GM19043 (cell line): ENCODE measurements at regions not wholly inside any gene's neighbourhood (a gene's known extent, or its start where the extent isn't known, plus 50 kb on each side); places are given as distances from the start of the nearest gene placed in this dataset.
"Not testable (repeated sequence)": the region's sequence is repeated elsewhere in the genome, so short reads cannot be mapped to it uniquely, and the experiment has no call there.

Experiments used
- ATAC-seq: cut with Tn5 transposase; IDR thresholded peaks from one replicate; pipeline ENCODE4 v1.9.1; 2021; ENCODE audit warnings: low read depth; ENCODE audit not compliant: unreplicated experiment

DNA sequence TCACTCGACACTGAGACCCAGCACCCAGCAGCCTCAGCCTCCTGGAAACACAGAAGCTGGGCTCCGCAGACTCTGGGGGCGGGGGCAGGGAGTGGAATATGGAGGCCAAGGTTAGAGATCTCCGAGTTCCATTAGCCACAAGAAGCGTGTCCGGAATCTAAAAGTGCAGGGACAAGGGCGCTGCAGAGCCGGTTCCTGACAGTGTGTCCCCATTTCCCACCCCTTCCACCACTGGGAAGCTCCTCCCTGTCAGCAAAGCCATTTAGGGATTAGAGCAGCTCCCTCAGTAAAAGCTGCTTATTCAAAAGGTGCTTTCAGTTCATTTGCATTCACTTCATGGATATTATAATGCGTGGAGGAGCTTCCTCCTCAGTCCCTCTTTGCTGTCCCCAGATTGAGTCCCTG, 74.1 kb upstream of the HSPA9 start:
- no peak for ATAC-seq

DNA sequence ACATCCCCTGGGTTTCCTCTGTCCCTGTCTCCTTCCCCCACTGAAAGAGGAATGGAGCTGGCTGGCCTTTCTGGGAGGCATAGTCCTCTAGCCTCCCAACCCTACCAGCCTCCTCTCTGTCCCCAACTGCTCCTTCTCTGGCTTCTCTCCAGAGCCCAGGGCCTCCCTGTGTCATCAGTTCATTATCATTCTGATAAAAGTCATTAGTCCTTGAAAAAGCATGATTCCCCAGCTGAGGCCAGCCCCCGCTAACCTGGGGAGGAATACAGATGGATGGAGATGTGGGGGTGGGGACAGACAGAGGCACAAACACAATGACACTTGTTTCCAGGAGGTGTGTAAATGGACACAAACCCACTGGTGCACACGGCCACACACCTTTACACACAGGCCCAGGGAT, 73.6 kb upstream of the HSPA9 start:
- ATAC-seq, result no peak

- ATAC-seq, result no peak
These were observed 72.7 kb upstream of the HSPA9 start for GRCh38 chr5:138647794-138648410.

DNA sequence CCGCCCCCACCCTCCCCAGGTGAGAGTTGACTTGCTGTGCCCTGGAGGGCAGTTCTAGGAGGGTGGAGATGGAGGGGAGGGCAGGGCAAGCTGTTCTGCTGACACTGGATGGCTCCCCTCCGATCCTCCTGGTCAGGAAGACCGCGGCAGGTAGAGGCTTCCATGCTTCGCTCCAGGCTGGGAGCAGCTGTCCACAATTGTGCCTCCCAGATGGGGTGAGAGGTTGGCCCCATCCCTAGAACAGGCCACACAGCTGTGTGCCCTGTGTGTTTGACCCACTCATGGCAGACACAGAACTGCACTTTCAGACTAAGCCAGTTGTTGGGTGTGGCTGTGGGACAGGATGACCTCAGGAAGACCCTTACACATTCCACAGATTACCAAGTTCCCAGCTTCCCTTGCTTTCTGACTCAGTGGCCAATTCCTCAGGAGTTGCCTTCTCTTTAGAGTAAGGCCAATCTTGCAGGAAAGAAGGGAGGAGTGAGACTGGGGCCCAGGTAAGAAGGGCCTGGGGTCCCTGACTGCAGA, 72.1 kb upstream of the HSPA9 start:
- no peak for ATAC-seq

- ATAC-seq, result no peak
These were observed 71.5 kb upstream of the HSPA9 start for GRCh38 chr5:138646671-138647070.

DNA sequence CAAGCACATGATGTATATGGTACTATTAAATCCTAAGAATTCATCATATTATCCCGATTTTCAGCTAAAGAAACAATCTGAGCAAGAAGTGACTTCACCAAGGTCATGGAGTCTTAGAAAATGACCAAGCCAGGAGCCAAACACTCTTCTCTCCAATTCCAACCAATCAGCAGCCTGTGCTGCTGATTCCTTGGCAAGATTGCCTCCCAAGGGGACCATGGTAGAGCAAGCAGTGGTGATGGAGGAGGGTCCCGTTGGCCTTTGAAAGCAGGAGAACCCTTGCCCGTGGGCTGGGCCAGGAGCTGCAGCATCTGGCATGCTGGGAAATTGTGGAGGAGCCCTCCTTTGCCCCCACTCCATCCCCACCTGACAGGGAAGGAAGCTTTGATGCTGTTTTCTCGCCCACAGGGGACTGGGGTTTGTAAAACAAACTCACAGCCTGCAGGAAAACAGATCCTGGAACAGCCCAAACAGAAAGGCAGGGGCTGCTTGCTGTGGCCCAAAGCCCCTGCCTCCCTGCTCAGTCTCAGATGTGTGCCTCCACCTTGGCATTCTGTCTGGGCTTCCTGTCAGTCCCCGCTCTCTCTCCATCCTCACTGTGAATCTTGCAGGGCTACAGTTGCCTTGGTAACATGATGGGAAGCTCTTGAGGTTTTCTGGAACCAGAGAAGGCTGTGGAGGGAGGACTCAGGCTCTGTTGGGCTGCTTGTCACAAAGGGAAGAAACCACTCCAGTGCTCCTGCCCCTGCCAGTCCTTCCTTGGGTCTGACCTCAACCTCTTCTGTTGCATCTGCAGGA, 70.8 kb upstream of the HSPA9 start:
- ATAC-seq, result no peak

DNA sequence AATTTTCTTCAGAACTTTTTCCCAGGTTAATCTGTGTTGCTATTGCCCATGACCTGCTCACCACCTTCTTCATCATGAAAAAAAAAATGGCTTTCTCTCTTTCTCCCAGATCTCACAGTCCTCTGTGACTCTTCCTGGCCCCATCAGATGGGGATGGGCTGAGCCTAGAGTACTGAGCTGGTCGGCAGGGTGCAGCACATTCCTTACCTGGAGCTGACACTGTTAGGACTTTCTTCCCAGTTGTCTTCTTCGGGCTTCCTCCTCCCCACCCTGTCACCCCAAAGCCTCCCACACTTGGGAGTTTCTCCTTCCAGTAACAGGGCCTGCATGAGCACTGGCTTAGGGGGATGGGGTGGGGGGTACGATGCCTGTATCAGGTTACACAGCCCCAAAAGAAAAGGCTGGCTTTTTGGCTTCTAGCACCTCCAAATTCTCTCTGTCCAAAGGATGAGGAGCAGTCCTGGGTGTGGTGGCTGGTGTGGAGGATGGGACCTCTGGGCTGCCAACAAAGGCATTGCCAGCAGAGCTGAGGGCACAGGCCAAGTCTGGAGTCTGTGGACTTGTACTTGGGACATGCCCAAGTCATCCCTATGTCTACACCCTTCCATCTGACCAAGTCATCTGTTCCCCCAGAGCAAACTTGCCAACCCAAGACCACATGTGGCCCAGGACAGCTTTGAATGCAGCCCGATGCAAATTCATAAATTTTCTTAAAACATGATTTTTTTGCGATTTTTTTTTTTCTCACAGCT, 68.0 kb upstream of the HSPA9 start:
- no peak for ATAC-seq

DNA sequence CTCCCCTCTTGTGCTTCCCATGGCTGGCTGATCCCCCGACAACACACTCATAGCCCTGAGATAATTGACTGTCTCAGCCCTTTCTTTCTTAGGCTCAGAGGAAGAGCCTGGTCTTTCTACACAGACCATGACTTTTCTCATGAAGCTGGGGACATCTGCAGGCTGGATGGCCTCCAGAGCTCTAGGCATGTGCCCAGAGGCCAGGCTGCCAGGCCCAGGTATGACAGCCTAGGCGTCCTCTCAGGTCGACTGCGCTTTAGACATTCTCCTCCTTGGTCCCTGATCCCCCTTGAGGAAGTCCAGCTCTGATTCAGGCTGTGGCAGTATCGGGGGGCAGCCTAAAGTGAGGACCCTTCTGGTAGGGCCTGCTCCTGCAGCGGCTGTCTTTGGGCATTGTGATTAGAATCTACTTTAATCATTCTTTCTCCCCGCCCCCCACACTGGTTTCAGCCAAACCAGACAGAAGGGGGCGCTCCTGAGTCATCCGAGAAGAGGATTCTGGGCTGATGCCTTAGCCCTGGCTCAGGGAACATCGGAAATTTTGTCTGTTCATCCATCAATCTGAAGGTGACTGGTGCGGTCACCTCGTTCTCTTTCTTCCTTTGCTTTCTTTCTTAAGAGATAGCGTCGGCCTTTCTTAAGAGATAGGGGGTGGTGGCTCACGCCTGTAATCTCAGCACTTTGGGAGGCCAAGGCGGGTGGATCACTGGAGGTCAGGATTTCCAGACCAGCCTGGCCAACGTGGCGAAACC, 66.5 kb upstream of the HSPA9 start:
- no peak for ATAC-seq

- no peak for ATAC-seq
These were observed 65.5 kb upstream of the HSPA9 start for GRCh38 chr5:138640646-138641254.

GRCh38 chr5:138640138-138640537, 64.9 kb upstream of the HSPA9 start:
- ATAC-seq, result no peak

- no peak for ATAC-seq
These were observed 64.1 kb upstream of the HSPA9 start for GRCh38 chr5:138639326-138639725.

DNA sequence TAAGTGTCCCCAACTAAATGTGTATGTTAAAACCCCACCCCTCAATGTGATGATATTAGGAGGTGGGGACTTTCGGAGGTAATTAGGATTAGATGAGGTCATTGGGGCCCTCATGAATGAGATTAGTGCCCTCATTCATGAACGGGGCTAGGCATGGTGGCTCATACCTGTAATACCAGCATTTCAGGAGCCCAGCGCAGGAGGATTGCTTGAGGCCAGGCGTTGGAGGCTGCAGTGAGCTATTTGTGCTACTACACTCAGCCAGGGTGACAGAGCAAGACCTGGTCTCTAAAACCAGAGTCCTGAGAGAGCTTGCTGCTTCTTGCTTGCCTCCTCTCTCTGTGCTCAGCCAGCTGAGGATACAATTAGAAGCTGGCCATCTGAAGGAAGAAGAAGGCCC, 62.1 kb upstream of the HSPA9 start:
- ATAC-seq, result no peak

DNA sequence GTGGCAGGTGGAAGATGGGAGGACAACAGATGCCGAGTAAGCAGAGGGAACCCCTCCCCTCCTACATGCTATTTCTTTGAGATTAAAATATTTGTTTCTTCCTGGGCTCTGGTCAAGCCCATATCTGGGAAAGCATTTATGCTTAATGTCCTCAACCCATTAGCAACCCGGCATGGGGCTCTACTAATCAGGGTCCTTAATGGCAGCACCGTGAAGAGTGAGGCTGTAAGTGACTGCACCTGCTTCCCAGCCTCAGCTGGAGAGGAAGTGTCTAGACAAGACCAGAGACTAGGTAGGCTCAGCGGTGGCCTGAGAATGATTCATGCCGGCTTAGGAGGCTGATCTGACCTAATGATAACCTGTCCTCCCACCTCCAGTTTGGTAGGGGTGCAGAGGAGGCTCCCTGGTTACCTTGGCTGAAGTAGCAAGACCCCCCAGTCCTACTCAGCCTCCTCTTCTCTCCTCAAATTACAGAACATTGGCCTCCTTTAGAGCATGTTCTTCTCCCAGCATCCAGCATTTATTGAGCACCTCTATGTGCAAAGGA, 61.3 kb upstream of the HSPA9 start:
- ATAC-seq, result no peak

- no peak for ATAC-seq
These were observed 60.5 kb upstream of the HSPA9 start for GRCh38 chr5:138635708-138636107.

GRCh38 chr5:138635265-138635664, 60.1 kb upstream of the HSPA9 start:
- ATAC-seq, result no peak

DNA sequence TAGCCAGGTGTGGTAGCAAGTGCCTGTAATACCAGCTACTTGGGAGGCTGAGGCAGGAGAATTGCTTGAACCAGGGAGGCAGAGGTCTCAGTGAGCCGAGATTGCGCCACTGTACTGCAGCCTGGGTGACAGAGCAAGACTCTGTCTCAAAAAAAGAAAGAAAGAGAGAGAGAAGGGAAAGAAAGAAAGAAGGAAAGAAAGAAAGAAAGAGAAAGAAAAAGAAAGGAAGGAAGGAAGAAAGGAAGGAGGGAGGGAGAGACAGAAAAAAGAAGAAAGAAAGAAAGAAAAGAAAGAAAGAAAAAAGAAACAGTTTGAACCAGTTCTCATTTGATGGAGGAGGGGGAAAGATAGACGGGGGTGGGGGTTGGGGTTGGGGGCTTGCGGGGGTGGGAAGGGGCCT, 59.6 kb upstream of the HSPA9 start:
- not testable (repeated sequence) for ATAC-seq

DNA sequence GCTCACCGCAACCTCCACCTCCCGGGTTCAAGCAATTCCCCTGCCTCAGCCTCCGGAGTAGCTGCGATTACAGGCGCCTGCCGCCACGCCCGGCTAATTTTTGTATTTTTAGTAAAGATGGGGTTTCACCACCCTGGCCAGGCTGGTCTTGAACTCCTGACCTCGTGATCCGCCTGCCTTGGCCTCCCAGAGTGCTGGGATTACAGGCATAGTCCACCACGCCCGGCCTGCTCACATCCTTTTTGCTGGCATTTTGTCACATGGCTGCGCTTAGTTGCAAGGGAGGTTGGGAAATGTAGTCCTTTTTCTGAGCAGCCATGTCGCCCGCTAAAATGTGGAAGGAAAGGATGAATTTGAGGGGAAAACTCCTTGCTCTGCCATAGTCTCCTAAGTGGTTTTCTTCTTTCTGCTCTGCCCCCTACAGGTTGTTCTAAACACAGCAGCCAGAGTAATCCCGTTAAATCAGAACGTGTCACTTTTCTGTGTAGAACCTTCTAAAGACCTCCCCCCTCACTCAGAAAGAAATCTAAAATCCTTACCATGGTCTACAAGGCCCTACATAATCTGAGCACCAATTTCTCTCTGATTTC, 57.8 kb upstream of the HSPA9 start:
- ATAC-seq, result no peak

DNA sequence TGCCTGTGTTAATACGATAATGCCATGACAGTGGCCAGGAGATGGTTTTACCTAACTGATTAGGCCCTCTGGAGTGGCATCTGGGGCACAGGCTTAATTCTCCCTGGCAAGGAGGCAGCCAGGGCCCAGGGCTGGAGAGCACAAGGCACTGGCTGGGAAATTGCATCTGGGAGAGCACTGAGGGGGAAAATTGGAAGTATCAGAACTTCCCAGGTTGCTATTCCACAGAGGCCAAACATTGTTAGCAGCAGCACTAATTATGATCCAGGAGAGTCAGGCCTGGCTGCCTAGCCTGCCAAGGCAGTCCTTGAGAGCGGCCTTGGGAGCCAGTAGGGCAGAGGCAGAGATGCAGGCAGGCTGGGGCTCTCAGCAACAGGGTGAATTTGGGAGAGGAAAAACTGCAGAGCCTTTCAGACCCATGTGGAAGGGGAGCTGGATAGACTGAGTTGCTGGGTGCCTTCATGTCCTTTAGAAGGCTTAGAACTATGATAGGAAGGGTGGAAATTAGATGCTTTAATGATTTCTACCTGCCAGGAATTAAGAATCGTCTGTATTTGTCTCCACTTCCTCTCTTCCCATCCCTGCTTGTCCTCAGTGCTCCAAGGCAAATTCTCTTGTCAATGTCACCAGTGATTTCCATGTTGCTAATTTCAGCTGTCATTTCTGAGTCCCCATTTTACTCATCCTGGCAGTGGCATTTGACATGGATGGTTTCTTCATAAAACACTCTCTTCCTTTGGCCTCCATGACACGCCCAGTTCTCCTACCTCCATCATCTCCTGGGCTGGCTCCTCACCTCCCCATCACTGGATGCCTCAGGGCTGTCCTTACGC, 56.1 kb upstream of the HSPA9 start:
- no peak for ATAC-seq

GRCh38 chr5:138629392-138629791, 54.2 kb upstream of the HSPA9 start:
- no peak for ATAC-seq
